ENCODE measurements at regions not wholly inside any gene's neighbourhood (a gene's known extent, or its start where the extent isn't known, plus 50 kb on each side); places are given as distances from the start of the nearest gene placed in this dataset.

DNA sequence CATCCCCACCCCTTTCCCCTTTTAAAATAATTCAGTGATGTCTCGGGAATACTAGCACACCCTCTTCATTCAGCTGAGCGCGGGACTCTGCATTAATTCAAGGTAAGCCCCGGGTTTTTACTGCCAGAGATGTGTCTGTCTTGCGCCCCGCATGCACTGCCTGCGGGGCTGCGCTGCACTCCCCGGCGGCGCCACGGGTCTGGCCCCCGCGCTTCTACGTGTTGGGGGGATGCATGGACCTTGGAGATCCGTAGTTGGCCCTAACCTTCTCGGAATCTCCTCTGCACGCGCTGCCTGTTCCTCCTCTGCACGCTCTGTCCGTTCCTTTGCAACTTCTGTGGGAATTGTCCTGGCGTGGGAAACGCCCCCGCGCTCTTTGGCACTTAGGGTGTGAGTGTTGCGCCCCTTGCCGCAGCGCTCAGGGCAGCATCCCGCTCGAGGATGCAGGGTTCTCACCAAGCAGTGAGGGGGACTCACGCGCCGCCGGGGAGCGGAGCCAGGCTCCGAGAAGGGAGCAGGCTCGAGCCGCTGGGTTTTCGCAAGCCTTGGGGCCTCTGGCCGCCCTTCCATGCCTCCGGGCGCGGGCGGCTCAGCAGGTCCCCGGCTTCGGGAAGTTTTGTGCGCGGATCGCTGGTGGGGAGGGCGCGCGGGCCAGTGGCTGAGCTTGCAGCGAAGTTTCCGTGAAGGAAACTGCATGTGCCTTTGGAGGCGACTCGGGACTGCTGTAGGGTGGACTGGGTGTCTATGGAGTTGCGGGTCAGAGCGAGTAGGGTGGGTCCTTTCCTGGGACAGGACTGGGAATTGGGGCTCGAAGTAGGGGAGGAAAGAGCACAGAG is 165.1 kb upstream of the CACNA1E start (continued):
- TF ChIP-seq, protein P1, sequence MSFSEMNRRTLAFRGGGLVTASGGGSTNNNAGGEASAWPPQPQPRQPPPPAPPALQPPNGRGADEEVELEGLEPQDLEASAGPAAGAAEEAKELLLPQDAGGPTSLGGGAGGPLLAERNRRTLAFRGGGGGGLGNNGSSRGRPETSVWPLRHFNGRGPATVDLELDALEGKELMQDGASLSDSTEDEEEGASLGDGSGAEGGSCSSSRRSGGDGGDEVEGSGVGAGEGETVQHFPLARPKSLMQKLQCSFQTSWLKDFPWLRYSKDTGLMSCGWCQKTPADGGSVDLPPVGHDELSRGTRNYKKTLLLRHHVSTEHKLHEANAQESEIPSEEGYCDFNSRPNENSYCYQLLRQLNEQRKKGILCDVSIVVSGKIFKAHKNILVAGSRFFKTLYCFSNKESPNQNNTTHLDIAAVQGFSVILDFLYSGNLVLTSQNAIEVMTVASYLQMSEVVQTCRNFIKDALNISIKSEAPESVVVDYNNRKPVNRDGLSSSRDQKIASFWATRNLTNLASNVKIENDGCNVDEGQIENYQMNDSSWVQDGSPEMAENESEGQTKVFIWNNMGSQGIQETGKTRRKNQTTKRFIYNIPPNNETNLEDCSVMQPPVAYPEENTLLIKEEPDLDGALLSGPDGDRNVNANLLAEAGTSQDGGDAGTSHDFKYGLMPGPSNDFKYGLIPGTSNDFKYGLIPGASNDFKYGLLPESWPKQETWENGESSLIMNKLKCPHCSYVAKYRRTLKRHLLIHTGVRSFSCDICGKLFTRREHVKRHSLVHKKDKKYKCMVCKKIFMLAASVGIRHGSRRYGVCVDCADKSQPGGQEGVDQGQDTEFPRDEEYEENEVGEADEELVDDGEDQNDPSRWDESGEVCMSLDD (tag by site-specific recombination; IDR thresholded peaks at IDR 0.05), result 0 out of 2 replicates have a peak, but pooled peaks have one; percentile 21
- TF ChIP-seq ZNF155 (tag by site-specific recombination; IDR thresholded peaks at IDR 0.05), result no peak
- no peak for TF ChIP-seq ZNF654 (tag by site-specific recombination; IDR thresholded peaks at IDR 0.05; ENCODE audit: low read depth)
- TF ChIP-seq ZBTB8A (tag by site-specific recombination; IDR thresholded peaks at IDR 0.05), result no peak

DNA sequence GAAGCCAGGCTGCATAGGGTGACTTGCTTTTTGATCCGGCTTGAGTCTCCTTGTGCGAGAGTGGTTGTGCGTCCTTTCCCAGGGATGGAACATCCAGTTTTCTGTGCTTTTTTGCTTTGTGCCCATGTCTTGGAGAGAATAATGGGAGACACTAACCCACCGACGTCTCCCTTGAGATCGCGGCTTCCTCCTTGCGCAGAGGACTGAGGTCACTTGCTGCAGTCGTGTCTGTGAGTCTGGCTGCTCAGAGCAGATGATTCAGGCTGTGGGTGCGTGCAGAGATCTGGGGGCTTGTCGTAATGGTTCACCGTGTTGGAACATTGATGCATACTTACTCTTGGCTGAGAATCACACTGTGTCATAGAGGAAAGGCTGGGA is 164.5 kb upstream of the CACNA1E start:
- Histone ChIP-seq H3K4me3 (ENCODE audit: low read depth, low read length) (no peak overlapping the region; the same call in 1 of the 2 replicates), H3K4me1 (ENCODE audit: control insufficient read depth, insufficient read depth, low read length) (no peaks in the 10 kb centered on the region; the same call in 1 of the 2 replicates), H3K27ac (ENCODE audit: extremely low read depth, low read depth, low read length) (no peak overlapping the region), H3K36me3 (ENCODE audit: control insufficient read depth in 2 of 2, insufficient read depth in 1 of 2, low read length in 2 of 2) (no peaks in the 10 kb centered on the region), H3K9me3 (ENCODE audit: control insufficient read depth, insufficient read depth, low read depth, low read length) (no peaks in the 10 kb centered on the region)
- ChIA-PET CTCF (no interaction called here), POLR2A (no interaction called here)
- TF ChIP-seq, protein P2, sequence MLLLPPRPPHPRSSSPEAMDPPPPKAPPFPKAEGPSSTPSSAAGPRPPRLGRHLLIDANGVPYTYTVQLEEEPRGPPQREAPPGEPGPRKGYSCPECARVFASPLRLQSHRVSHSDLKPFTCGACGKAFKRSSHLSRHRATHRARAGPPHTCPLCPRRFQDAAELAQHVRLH (tag by site-specific recombination; IDR thresholded peaks at IDR 0.05), result no peak
- TF ChIP-seq, protein P3, sequence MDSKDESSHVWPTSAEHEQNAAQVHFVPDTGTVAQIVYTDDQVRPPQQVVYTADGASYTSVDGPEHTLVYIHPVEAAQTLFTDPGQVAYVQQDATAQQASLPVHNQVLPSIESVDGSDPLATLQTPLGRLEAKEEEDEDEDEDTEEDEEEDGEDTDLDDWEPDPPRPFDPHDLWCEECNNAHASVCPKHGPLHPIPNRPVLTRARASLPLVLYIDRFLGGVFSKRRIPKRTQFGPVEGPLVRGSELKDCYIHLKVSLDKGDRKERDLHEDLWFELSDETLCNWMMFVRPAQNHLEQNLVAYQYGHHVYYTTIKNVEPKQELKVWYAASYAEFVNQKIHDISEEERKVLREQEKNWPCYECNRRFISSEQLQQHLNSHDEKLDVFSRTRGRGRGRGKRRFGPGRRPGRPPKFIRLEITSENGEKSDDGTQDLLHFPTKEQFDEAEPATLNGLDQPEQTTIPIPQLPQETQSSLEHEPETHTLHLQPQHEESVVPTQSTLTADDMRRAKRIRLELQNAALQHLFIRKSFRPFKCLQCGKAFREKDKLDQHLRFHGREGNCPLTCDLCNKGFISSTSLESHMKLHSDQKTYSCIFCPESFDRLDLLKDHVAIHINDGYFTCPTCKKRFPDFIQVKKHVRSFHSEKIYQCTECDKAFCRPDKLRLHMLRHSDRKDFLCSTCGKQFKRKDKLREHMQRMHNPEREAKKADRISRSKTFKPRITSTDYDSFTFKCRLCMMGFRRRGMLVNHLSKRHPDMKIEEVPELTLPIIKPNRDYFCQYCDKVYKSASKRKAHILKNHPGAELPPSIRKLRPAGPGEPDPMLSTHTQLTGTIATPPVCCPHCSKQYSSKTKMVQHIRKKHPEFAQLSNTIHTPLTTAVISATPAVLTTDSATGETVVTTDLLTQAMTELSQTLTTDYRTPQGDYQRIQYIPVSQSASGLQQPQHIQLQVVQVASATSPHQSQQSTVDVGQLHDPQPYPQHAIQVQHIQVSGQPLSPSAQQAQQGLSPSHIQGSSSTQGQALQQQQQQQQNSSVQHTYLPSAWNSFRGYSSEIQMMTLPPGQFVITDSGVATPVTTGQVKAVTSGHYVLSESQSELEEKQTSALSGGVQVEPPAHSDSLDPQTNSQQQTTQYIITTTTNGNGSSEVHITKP (tag by site-specific recombination; IDR thresholded peaks at IDR 0.05), result 0 out of 2 replicates have a peak, but pooled peaks have one; percentile 41
- TF ChIP-seq ZNF157 (tag by site-specific recombination; IDR thresholded peaks at IDR 0.05) (no peak), MYNN (tag by site-specific recombination; IDR thresholded peaks at IDR 0.05; ENCODE audit: borderline replicate concordance) (no peak), ZNF138 (tag by site-specific recombination; IDR thresholded peaks at IDR 0.05; ENCODE audit: borderline replicate concordance) (no peak), ZBTB17 (tag by site-specific recombination; IDR thresholded peaks at IDR 0.05) (peak; percentile 10; the same call in 1 of the 2 replicates), ZNF121 (tag by site-specific recombination; IDR thresholded peaks at IDR 0.05) (no peak), YY1 (tag by site-specific recombination; IDR thresholded peaks at IDR 0.05) (no peak), ZNF221 (tag by site-specific recombination; IDR thresholded peaks at IDR 0.05; ENCODE audit: borderline replicate concordance) (no peak), ZNF76 (tag by site-specific recombination; IDR thresholded peaks at IDR 0.05; ENCODE audit: borderline replicate concordance, low read depth) (no peak), ZBTB48 (tag by site-specific recombination; IDR thresholded peaks at IDR 0.05) (no peak), ZNF510 (tag by site-specific recombination; IDR thresholded peaks at IDR 0.05; ENCODE audit: insufficient replicate concordance) (no peak)
- TF ChIP-seq, protein P4, sequence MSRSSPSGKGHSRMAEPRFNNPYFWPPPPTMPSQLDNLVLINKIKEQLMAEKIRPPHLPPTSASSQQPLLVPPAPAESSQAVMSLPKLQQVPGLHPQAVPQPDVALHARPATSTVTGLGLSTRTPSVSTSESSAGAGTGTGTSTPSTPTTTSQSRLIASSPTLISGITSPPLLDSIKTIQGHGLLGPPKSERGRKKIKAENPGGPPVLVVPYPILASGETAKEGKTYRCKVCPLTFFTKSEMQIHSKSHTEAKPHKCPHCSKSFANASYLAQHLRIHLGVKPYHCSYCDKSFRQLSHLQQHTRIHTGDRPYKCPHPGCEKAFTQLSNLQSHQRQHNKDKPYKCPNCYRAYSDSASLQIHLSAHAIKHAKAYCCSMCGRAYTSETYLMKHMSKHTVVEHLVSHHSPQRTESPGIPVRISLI (tag by site-specific recombination; IDR thresholded peaks at IDR 0.05), result no peak
- TF ChIP-seq, protein P5, sequence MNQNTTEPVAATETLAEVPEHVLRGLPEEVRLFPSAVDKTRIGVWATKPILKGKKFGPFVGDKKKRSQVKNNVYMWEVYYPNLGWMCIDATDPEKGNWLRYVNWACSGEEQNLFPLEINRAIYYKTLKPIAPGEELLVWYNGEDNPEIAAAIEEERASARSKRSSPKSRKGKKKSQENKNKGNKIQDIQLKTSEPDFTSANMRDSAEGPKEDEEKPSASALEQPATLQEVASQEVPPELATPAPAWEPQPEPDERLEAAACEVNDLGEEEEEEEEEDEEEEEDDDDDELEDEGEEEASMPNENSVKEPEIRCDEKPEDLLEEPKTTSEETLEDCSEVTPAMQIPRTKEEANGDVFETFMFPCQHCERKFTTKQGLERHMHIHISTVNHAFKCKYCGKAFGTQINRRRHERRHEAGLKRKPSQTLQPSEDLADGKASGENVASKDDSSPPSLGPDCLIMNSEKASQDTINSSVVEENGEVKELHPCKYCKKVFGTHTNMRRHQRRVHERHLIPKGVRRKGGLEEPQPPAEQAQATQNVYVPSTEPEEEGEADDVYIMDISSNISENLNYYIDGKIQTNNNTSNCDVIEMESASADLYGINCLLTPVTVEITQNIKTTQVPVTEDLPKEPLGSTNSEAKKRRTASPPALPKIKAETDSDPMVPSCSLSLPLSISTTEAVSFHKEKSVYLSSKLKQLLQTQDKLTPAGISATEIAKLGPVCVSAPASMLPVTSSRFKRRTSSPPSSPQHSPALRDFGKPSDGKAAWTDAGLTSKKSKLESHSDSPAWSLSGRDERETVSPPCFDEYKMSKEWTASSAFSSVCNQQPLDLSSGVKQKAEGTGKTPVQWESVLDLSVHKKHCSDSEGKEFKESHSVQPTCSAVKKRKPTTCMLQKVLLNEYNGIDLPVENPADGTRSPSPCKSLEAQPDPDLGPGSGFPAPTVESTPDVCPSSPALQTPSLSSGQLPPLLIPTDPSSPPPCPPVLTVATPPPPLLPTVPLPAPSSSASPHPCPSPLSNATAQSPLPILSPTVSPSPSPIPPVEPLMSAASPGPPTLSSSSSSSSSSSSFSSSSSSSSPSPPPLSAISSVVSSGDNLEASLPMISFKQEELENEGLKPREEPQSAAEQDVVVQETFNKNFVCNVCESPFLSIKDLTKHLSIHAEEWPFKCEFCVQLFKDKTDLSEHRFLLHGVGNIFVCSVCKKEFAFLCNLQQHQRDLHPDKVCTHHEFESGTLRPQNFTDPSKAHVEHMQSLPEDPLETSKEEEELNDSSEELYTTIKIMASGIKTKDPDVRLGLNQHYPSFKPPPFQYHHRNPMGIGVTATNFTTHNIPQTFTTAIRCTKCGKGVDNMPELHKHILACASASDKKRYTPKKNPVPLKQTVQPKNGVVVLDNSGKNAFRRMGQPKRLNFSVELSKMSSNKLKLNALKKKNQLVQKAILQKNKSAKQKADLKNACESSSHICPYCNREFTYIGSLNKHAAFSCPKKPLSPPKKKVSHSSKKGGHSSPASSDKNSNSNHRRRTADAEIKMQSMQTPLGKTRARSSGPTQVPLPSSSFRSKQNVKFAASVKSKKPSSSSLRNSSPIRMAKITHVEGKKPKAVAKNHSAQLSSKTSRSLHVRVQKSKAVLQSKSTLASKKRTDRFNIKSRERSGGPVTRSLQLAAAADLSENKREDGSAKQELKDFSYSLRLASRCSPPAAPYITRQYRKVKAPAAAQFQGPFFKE (tag by site-specific recombination; IDR thresholded peaks at IDR 0.05; ENCODE audit: borderline replicate concordance), result no peak
- TF ChIP-seq, protein P6, sequence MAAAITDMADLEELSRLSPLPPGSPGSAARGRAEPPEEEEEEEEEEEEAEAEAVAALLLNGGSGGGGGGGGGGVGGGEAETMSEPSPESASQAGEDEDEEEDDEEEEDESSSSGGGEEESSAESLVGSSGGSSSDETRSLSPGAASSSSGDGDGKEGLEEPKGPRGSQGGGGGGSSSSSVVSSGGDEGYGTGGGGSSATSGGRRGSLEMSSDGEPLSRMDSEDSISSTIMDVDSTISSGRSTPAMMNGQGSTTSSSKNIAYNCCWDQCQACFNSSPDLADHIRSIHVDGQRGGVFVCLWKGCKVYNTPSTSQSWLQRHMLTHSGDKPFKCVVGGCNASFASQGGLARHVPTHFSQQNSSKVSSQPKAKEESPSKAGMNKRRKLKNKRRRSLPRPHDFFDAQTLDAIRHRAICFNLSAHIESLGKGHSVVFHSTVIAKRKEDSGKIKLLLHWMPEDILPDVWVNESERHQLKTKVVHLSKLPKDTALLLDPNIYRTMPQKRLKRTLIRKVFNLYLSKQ (tag by site-specific recombination; IDR thresholded peaks at IDR 0.05; ENCODE audit: borderline replicate concordance), result no peak
